HL-60 (cell line): ENCODE measurements at regions not wholly inside any gene's neighbourhood (a gene's known extent, or its start where the extent isn't known, plus 50 kb on each side); places are given as distances from the start of the nearest gene placed in this dataset.

ENCODE experiments used
- DNase-seq, 2 experiments: peaks; one replicate each; pipeline ENCODE4 v3.0.0-alpha.2; 2010 to 2020; ENCODE audit warnings: low read depth in 1 of 2, low spot score in 1 of 2
- H3K27ac ChIP-seq: fragments of 250-450 bp; sonication (Bioruptor Pico); replicated peaks from 2 replicates; pipeline ENCODE4 v1.5.1; 2020; ENCODE audit warnings: mild to moderate bottlenecking, moderate library complexity
- H3K27me3 ChIP-seq: fragments of 250-450 bp; sonication (Bioruptor Pico); 2 replicates; pipeline ENCODE4 v1.5.1; 2021; ENCODE audit warnings: mild to moderate bottlenecking, moderate library complexity; ENCODE audit not compliant: insufficient read depth, poor library complexity, severe bottlenecking
- H3K4me3 ChIP-seq: replicated peaks from 2 replicates; pipeline ENCODE4 v1.5.1; 2011; ENCODE audit warnings: mild to moderate bottlenecking, control low read depth, low read length; ENCODE audit not compliant: insufficient read depth
- CTCF ChIP-seq: IDR thresholded peaks from one replicate; pipeline ENCODE4 v1.5.1; 2011; ENCODE audit warnings: low read length, control low read depth, inconsistent platforms; ENCODE audit not compliant: insufficient read depth
- GABPA ChIP-seq: IDR thresholded peaks from 2 replicates; pipeline ENCODE4 v1.6.1; 2012; ENCODE audit warnings: low read depth
- POLR2AphosphoS5 ChIP-seq: IDR thresholded peaks from 2 replicates; pipeline ENCODE4 v1.6.1; 2012; ENCODE audit warnings: low read depth
- REST ChIP-seq: IDR thresholded peaks from 2 replicates; pipeline ENCODE4 v1.6.1; 2012; ENCODE audit warnings: low read depth; ENCODE audit not compliant: insufficient replicate concordance
- SPI1 ChIP-seq: IDR thresholded peaks from 2 replicates; pipeline ENCODE4 v1.6.1; 2012; ENCODE audit warnings: low read depth, mild to moderate bottlenecking, borderline replicate concordance

GRCh38 chr3:73326396-73326795, 264.9 kb downstream of the EBLN2 start:
- Histone ChIP-seq H3K4me3 (no peak overlapping the region), H3K27ac (no peak overlapping the region), H3K27me3 (no peaks in the 10 kb centered on the region)
- TF ChIP-seq SPI1 (no peak), GABPA (no peak), REST (no peak), CTCF (no peak), POLR2AphosphoS5 (no peak)
- DNase-seq, result no peak

- no peak for DNase-seq
- Histone ChIP-seq H3K27me3 (no peaks in the 10 kb centered on the region), H3K4me3 (no peak overlapping the region), H3K27ac (no peak overlapping the region)
- no peak for TF ChIP-seq REST
- no peak for TF ChIP-seq SPI1
- TF ChIP-seq GABPA, result no peak
- no peak for TF ChIP-seq POLR2AphosphoS5
- TF ChIP-seq CTCF, result no peak
These were observed 265.6 kb downstream of the EBLN2 start for GRCh38 chr3:73327052-73327451.
